Thoracic aorta (tissue), 2 donors: ENCODE measurements at regions not wholly inside any gene's neighbourhood (a gene's known extent, or its start where the extent isn't known, plus 50 kb on each side); places are given as distances from the start of the nearest gene placed in this dataset.

Experiments
- ATAC-seq: fragments of 150-250 bp; one replicate; pipeline ENCODE4 v1.8.0; 2017; ENCODE audit warnings: low read depth; ENCODE audit not compliant: insufficient number of reproducible peaks, low FRiP score
- DNase-seq: peaks from one replicate; pipeline ENCODE4 v3.0.0-alpha.2; 2020; ENCODE audit warnings: low spot score
- H3K27ac ChIP-seq, 2 donors: fragments of 200-600 bp; sonication (generic); 1 replicate in 1 of 2; 2 replicates in 1 of 2; pipeline ENCODE4 v1.5.1; 2016; ENCODE audit warnings: mild to moderate bottlenecking in 2 of 2, moderate library complexity in 2 of 2
- H3K27me3 ChIP-seq: fragments of 200-600 bp; sonication (generic); replicated peaks from 2 replicates; pipeline ENCODE4 v1.6.0; 2016; ENCODE audit warnings: mild to moderate bottlenecking; ENCODE audit not compliant: insufficient read depth
- H3K36me3 ChIP-seq: fragments of 200-600 bp; sonication (generic); one replicate; pipeline ENCODE4 v1.5.1; 2016
- H3K4me1 ChIP-seq, 2 donors: fragments of 200-600 bp; sonication (generic); 1 replicate in 1 of 2; 2 replicates in 1 of 2; pipeline versions ENCODE4 v1.5.1 to v1.6.0; 2016; ENCODE audit warnings: low read depth in 2 of 2, mild to moderate bottlenecking in 1 of 2; ENCODE audit not compliant: control insufficient read depth in 1 of 2
- H3K4me3 ChIP-seq: fragments of 200-600 bp; sonication (generic); 2 replicates; pipeline ENCODE4 v1.5.1; 2016; ENCODE audit warnings: mild to moderate bottlenecking
- H3K9me3 ChIP-seq: fragments of 200-600 bp; sonication (generic); 2 replicates; pipeline ENCODE4 v1.5.1; 2016
- CTCF ChIP-seq: fragments of 200-600 bp; sonication (generic); IDR thresholded peaks from one replicate; pipeline ENCODE4 v1.5.1; 2019; ENCODE audit warnings: antibody characterized with exemption

- no peaks in the 10 kb centered on the region for H3K9me3 ChIP-seq
- TF ChIP-seq CTCF = no peak
- ATAC-seq (no peak), DNase-seq (no peak)
- H3K4me3 ChIP-seq = no peak overlapping the region
- H3K27me3 ChIP-seq = no peaks in the 10 kb centered on the region
- no peaks in the 10 kb centered on the region for H3K36me3 ChIP-seq
- peaks cover 30 to 45% of the 10 kb centered on the region in 2 donors for H3K4me1 ChIP-seq
- peak overlapping the region; percentile 87 to 96 for H3K27ac ChIP-seq
These were observed 471.5 kb downstream of the PTPRU start for GRCh38 chr1:29707796-29708195.

- peak; percentile 77 for TF ChIP-seq CTCF
- peak overlapping the region; percentile 20 to 36 for H3K27ac ChIP-seq
- peaks cover 30 to 45% of the 10 kb centered on the region in 2 donors for H3K4me1 ChIP-seq
- H3K4me3 ChIP-seq = peak overlapping the region; percentile 63
- ATAC-seq = no peak
- H3K27me3 ChIP-seq = no peaks in the 10 kb centered on the region
- no peaks in the 10 kb centered on the region for H3K9me3 ChIP-seq
- no peaks in the 10 kb centered on the region for H3K36me3 ChIP-seq
- DNase-seq = no peak
These were observed 470.6 kb downstream of the PTPRU start for GRCh38 chr1:29706936-29707335.

GRCh38 chr1:29704430-29704829 lies 468.1 kb downstream of the PTPRU start:
- Histone ChIP-seq H3K36me3 (no peaks in the 10 kb centered on the region), H3K27me3 (no peaks in the 10 kb centered on the region), H3K9me3 (no peaks in the 10 kb centered on the region), H3K4me1 (peaks cover 21 to 31% of the 10 kb centered on the region in 2 donors), H3K27ac (no peak overlapping the region), H3K4me3 (no peak overlapping the region)
- no peak for DNase-seq
- no peak for TF ChIP-seq CTCF
- ATAC-seq = no peak

GRCh38 chr1:29703596-29704370 lies 467.5 kb downstream of the PTPRU start:
- DNase-seq (no peak), ATAC-seq (no peak)
- Histone ChIP-seq H3K27me3 (no peaks in the 10 kb centered on the region), H3K4me3 (no peak overlapping the region), H3K27ac (no peak overlapping the region), H3K4me1 (peaks cover 15 to 25% of the 10 kb centered on the region in 2 donors), H3K9me3 (no peaks in the 10 kb centered on the region), H3K36me3 (no peaks in the 10 kb centered on the region)
- TF ChIP-seq CTCF = peak; percentile 75

- no peak overlapping the region for H3K27ac ChIP-seq
- no peak for TF ChIP-seq CTCF
- H3K4me1 ChIP-seq = peaks cover 0 to 11% of the 10 kb centered on the region in 2 donors
- DNase-seq = no peak
- H3K4me3 ChIP-seq = no peak overlapping the region
- ATAC-seq = no peak
- no peaks in the 10 kb centered on the region for H3K9me3 ChIP-seq
- H3K27me3 ChIP-seq = no peaks in the 10 kb centered on the region
- H3K36me3 ChIP-seq = no peaks in the 10 kb centered on the region
These were observed 464.2 kb downstream of the PTPRU start for GRCh38 chr1:29700491-29700890.
